Chondrocyte (in vitro differentiated cells): ENCODE measurements at regions not wholly inside any gene's neighbourhood (a gene's known extent, or its start where the extent isn't known, plus 50 kb on each side); places are given as distances from the start of the nearest gene placed in this dataset.
"Not testable (repeated sequence)": the region's sequence is repeated elsewhere in the genome, so short reads cannot be mapped to it uniquely, and the experiment has no call there.

ENCODE experiments used
- DNase-seq: peaks from one replicate; pipeline ENCODE4 v3.0.0; 2021; ENCODE audit warnings: mixed read lengths, low spot score
- H3K27ac Mint-ChIP-seq: one replicate; pipeline ENCODE4 v1.8.0; 2021; ENCODE audit warnings: mild to moderate bottlenecking, moderate library complexity, mixed read lengths; ENCODE audit not compliant: unreplicated experiment
- H3K27me3 Mint-ChIP-seq: 2 replicates; pipeline ENCODE4 v1.8.0; 2021; ENCODE audit warnings: low read depth, mixed read lengths
- H3K36me3 Mint-ChIP-seq: 2 replicates; pipeline ENCODE4 v1.8.0; 2021; ENCODE audit warnings: low read depth, mixed read lengths
- H3K4me1 Mint-ChIP-seq: 2 replicates; pipeline ENCODE4 v1.8.0; 2021; ENCODE audit warnings: low read depth, mild to moderate bottlenecking, mixed read lengths
- H3K4me3 Mint-ChIP-seq: one replicate; pipeline ENCODE4 v1.8.0; 2021; ENCODE audit warnings: mild to moderate bottlenecking, moderate library complexity, mixed read lengths; ENCODE audit not compliant: unreplicated experiment
- H3K9me3 Mint-ChIP-seq: 2 replicates; pipeline ENCODE4 v1.8.0; 2021; ENCODE audit warnings: low read depth, mixed read lengths
- TF ChIP-seq, protein P1 (sequence below): fragments of 200-600 bp; sonication (generic); IDR thresholded peaks from 2 replicates; pipeline ENCODE4 v1.5.0; 2021; ENCODE audit warnings: antibody characterized with exemption, mild to moderate bottlenecking, moderate library complexity

DNA sequence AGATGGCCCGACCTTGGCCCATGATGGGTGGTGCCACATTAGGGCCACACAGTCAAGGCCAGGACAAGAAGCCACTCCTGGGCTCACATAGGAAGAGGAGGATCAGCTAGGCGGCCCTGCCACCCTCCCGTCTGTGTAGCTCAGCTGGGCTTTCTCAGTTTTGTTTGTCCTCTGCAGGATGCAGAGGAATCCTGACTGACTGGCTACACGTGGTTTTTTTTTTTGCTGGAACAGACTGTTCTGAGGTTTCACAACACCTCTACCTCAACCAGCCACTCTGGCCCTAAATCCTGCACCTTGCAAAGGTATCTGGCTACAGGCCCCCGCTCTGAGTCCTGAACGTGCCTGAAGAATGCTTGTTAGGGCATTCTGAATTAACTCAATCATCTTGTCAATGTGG, 88.3 kb upstream of the MSX2 start:
- H3K36me3 Mint-ChIP-seq = no peaks in the 10 kb centered on the region

GRCh38 chr5:174642816-174643405, 81.5 kb upstream of the MSX2 start:
- Mint-ChIP-seq H3K4me1 (peaks cover 37% of the 10 kb centered on the region), H3K9me3 (peaks cover 11% of the 10 kb centered on the region), H3K27ac (peak overlapping the region; percentile 42), H3K36me3 (no peaks in the 10 kb centered on the region), H3K27me3 (no peaks in the 10 kb centered on the region), H3K4me3 (no peak overlapping the region)
- peak; percentile 19 for DNase-seq
- TF ChIP-seq, protein P1, sequence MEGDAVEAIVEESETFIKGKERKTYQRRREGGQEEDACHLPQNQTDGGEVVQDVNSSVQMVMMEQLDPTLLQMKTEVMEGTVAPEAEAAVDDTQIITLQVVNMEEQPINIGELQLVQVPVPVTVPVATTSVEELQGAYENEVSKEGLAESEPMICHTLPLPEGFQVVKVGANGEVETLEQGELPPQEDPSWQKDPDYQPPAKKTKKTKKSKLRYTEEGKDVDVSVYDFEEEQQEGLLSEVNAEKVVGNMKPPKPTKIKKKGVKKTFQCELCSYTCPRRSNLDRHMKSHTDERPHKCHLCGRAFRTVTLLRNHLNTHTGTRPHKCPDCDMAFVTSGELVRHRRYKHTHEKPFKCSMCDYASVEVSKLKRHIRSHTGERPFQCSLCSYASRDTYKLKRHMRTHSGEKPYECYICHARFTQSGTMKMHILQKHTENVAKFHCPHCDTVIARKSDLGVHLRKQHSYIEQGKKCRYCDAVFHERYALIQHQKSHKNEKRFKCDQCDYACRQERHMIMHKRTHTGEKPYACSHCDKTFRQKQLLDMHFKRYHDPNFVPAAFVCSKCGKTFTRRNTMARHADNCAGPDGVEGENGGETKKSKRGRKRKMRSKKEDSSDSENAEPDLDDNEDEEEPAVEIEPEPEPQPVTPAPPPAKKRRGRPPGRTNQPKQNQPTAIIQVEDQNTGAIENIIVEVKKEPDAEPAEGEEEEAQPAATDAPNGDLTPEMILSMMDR = no peak

More for the DNA sequence above, 88.3 kb upstream of the MSX2 start:
- no peak overlapping the region for H3K27ac Mint-ChIP-seq
- H3K9me3 Mint-ChIP-seq = no peaks in the 10 kb centered on the region
- H3K4me1 Mint-ChIP-seq = no peaks in the 10 kb centered on the region
- no peak overlapping the region for H3K4me3 Mint-ChIP-seq
- TF ChIP-seq, protein P1 = no peak
- H3K27me3 Mint-ChIP-seq = no peaks in the 10 kb centered on the region
- DNase-seq = no peak

- peaks cover 37% of the 10 kb centered on the region for H3K4me1 Mint-ChIP-seq
- peaks cover 15% of the 10 kb centered on the region for H3K9me3 Mint-ChIP-seq
- DNase-seq = no peak
- no peaks in the 10 kb centered on the region for H3K36me3 Mint-ChIP-seq
- peak overlapping the region; percentile 81 for H3K27ac Mint-ChIP-seq
- H3K27me3 Mint-ChIP-seq = no peaks in the 10 kb centered on the region
- TF ChIP-seq, protein P1 = no peak
- H3K4me3 Mint-ChIP-seq = no peak overlapping the region
Measured at GRCh38 chr5:174644436-174644835, 79.9 kb upstream of the MSX2 start.

DNA sequence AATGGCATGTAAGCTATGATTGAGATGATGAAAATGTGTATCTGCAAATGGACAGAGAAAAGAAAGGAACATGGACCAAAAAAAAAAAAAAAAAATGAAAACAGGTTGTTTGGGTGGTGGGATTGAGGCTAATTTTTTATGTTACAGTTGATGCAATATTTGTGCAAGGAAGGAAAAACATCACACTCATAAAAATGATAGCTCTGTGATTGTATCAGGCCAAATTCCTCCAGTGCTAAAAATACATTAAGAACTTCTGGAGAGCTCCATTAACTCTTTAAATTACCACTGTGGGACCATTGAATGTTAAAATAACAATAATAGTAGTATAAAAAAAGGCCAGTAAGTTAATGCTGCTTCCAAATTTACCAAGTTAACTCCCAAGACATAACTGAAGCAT, 79.5 kb upstream of the MSX2 start:
- H3K36me3 Mint-ChIP-seq = no peaks in the 10 kb centered on the region
- H3K4me3 Mint-ChIP-seq = no peak overlapping the region
- no peaks in the 10 kb centered on the region for H3K27me3 Mint-ChIP-seq
- DNase-seq = no peak
- peaks cover 15% of the 10 kb centered on the region for H3K9me3 Mint-ChIP-seq
- H3K27ac Mint-ChIP-seq = peak overlapping the region; percentile 81
- TF ChIP-seq, protein P1 = no peak
- peaks cover 37% of the 10 kb centered on the region for H3K4me1 Mint-ChIP-seq

- peak overlapping the region; percentile 81 for H3K27ac Mint-ChIP-seq
- TF ChIP-seq, protein P1 = no peak
- no peak for DNase-seq
- H3K36me3 Mint-ChIP-seq = no peaks in the 10 kb centered on the region
- peaks cover 15% of the 10 kb centered on the region for H3K9me3 Mint-ChIP-seq
- H3K27me3 Mint-ChIP-seq = no peaks in the 10 kb centered on the region
- H3K4me3 Mint-ChIP-seq = no peak overlapping the region
- H3K4me1 Mint-ChIP-seq = peaks cover 37% of the 10 kb centered on the region
Measured at GRCh38 chr5:174645677-174646076, 78.7 kb upstream of the MSX2 start.

DNA sequence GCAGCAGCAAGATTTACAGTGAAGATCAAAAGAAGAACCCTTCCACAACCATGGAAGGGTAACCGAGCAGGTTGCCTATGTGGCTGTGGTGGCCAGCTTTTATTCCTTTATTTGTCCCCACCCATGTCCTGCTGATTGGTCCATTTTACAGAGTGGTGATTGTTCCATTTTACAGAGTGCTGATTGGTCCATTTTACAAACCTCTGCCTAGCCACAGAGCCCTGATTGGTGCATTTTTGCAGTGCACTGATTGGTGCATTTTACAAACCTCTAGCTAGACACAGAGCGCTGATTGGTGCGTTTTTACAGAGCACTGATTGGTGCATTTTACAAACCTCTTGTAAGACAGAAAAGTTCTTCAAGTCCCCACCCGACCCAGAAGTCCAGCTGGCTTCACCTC, 75.8 kb upstream of the MSX2 start:
- H3K27ac Mint-ChIP-seq, H3K36me3 Mint-ChIP-seq, DNase-seq, H3K4me3 Mint-ChIP-seq, H3K27me3 Mint-ChIP-seq: not testable (repeated sequence)
- Mint-ChIP-seq H3K9me3 (peaks cover 15% of the 10 kb centered on the region), H3K4me1 (peaks cover 19% of the 10 kb centered on the region)
